Dermis microvascular lymphatic vessel endothelial cell (primary cell): ENCODE measurements at regions not wholly inside any gene's neighbourhood (a gene's known extent, or its start where the extent isn't known, plus 50 kb on each side); places are given as distances from the start of the nearest gene placed in this dataset.
"Not testable (repeated sequence)": the region's sequence is repeated elsewhere in the genome, so short reads cannot be mapped to it uniquely, and the experiment has no call there.

Source experiments
- DNase-seq, 2 donors: peaks; one replicate each; pipeline versions ENCODE4 v3.0.0 to v3.0.0-alpha.2; 2010; ENCODE audit warnings: low read depth in 2 of 2

- DNase-seq = not testable (repeated sequence)
Observed at GRCh38 chr20:5660756-5661155, 50.0 kb upstream of the GPCPD1 start.
